Suprapubic skin (tissue), 4 donors: ENCODE measurements at regions not wholly inside any gene's neighbourhood (a gene's known extent, or its start where the extent isn't known, plus 50 kb on each side); places are given as distances from the start of the nearest gene placed in this dataset.

Experiments
- DNase-seq, 2 donors: peaks; one replicate each; pipeline ENCODE4 v3.0.0-alpha.2; 2019; ENCODE audit warnings: low spot score in 2 of 2
- H3K27ac ChIP-seq: fragments of 200-600 bp; sonication (generic); one replicate; pipeline ENCODE4 v1.5.1; 2019
- H3K27me3 ChIP-seq: fragments of 200-600 bp; sonication (generic); one replicate; pipeline ENCODE4 v1.5.1; 2019
- H3K36me3 ChIP-seq: fragments of 200-600 bp; sonication (generic); one replicate; pipeline ENCODE4 v1.5.1; 2019
- H3K4me1 ChIP-seq: fragments of 200-600 bp; sonication (generic); one replicate; pipeline ENCODE4 v1.5.1; 2019
- H3K4me3 ChIP-seq: fragments of 200-600 bp; sonication (generic); one replicate; pipeline ENCODE4 v1.5.1; 2019; ENCODE audit warnings: mild to moderate bottlenecking
- H3K9me3 ChIP-seq: fragments of 200-600 bp; sonication (generic); one replicate; pipeline ENCODE4 v1.5.1; 2019
- CTCF ChIP-seq, 2 donors: fragments of 200-600 bp in 1 of 2; fragments of 450-650 bp in 1 of 2; sonication (generic) in 1 of 2; IDR thresholded peaks; one replicate each; pipeline ENCODE4 v1.5.1; 2016 to 2019; ENCODE audit warnings: antibody characterized with exemption in 2 of 2, mild to moderate bottlenecking in 1 of 2, moderate library complexity in 1 of 2
- EP300 ChIP-seq: sonication (generic); formaldehyde crosslinking; IDR thresholded peaks from one replicate; pipeline ENCODE4 v1.6.1; 2017; ENCODE audit warnings: antibody characterized with exemption
- POLR2A ChIP-seq, 2 donors: fragments of 450-650 bp; IDR thresholded peaks; one replicate each; pipeline ENCODE4 v1.6.1; 2017; ENCODE audit warnings: antibody characterized with exemption in 2 of 2, mild to moderate bottlenecking in 2 of 2, moderate library complexity in 2 of 2
- POLR2AphosphoS5 ChIP-seq, 3 donors: sonication (generic); formaldehyde crosslinking; IDR thresholded peaks; one replicate each; pipeline ENCODE4 v1.6.1; 2017; ENCODE audit warnings: antibody characterized with exemption in 3 of 3
- WGBS: methylation state at CpG from one replicate; pipeline ENCODE4 v1.1.5; 2018; 5-methylcytosine and 5-hydroxymethylcytosine counted together

GRCh38 chr12:76201758-76202157, 117.3 kb upstream of the NAP1L1 start:
- no peak overlapping the region for H3K27ac ChIP-seq
- no peaks in the 10 kb centered on the region for H3K4me1 ChIP-seq
- peaks cover 8% of the 10 kb centered on the region for H3K9me3 ChIP-seq
- no peak for DNase-seq
- no peaks in the 10 kb centered on the region for H3K36me3 ChIP-seq
- no peak overlapping the region for H3K4me3 ChIP-seq
- TF ChIP-seq POLR2AphosphoS5 (IDR thresholded peaks at IDR 0.05) (no peak), EP300 (no peak), POLR2A (IDR thresholded peaks at IDR 0.05) (no peak), CTCF (IDR thresholded peaks at IDR 0.05) (no peak)
- H3K27me3 ChIP-seq: no peaks in the 10 kb centered on the region

GRCh38 chr12:76201316-76201715, 116.8 kb upstream of the NAP1L1 start:
- no peaks in the 10 kb centered on the region for H3K4me1 ChIP-seq
- no peak for DNase-seq
- no peak overlapping the region for H3K4me3 ChIP-seq
- no peaks in the 10 kb centered on the region for H3K27me3 ChIP-seq
- H3K27ac ChIP-seq: no peak overlapping the region
- WGBS: 41% methylated on average over 2 of the region's 2 CpGs
- peaks cover 8% of the 10 kb centered on the region for H3K9me3 ChIP-seq
- TF ChIP-seq EP300: no peak
- no peaks in the 10 kb centered on the region for H3K36me3 ChIP-seq

GRCh38 chr12:76199808-76200207, 115.3 kb upstream of the NAP1L1 start:
- TF ChIP-seq EP300 (no peak), CTCF (IDR thresholded peaks at IDR 0.05) (no peak), POLR2AphosphoS5 (IDR thresholded peaks at IDR 0.05) (no peak), POLR2A (IDR thresholded peaks at IDR 0.05) (no peak)
- H3K36me3 ChIP-seq: no peaks in the 10 kb centered on the region
- no peak for DNase-seq
- WGBS: 68% methylated on average over 2 of the region's 2 CpGs
- peaks cover 8% of the 10 kb centered on the region for H3K9me3 ChIP-seq
- H3K4me1 ChIP-seq: no peaks in the 10 kb centered on the region
- no peak overlapping the region for H3K27ac ChIP-seq
- no peak overlapping the region for H3K4me3 ChIP-seq
- no peaks in the 10 kb centered on the region for H3K27me3 ChIP-seq

GRCh38 chr12:76198839-76199238, 114.4 kb upstream of the NAP1L1 start:
- H3K27ac ChIP-seq: no peak overlapping the region
- H3K4me3 ChIP-seq: no peak overlapping the region
- no peaks in the 10 kb centered on the region for H3K27me3 ChIP-seq
- peaks cover 8% of the 10 kb centered on the region for H3K9me3 ChIP-seq
- TF ChIP-seq CTCF (IDR thresholded peaks at IDR 0.05) (no peak), EP300 (no peak), POLR2AphosphoS5 (IDR thresholded peaks at IDR 0.05) (no peak), POLR2A (IDR thresholded peaks at IDR 0.05) (no peak)
- no peaks in the 10 kb centered on the region for H3K4me1 ChIP-seq
- no peaks in the 10 kb centered on the region for H3K36me3 ChIP-seq
- 97% methylated on average over 1 of the region's 1 CpG for WGBS
- no peak for DNase-seq

- Histone ChIP-seq H3K27me3 (no peaks in the 10 kb centered on the region), H3K36me3 (no peaks in the 10 kb centered on the region), H3K9me3 (peaks cover 8% of the 10 kb centered on the region), H3K4me3 (no peak overlapping the region), H3K27ac (no peak overlapping the region), H3K4me1 (no peaks in the 10 kb centered on the region)
- DNase-seq: no peak
- WGBS: 77% methylated on average over 5 of the region's 5 CpGs
- TF ChIP-seq CTCF (IDR thresholded peaks at IDR 0.05) (no peak), POLR2A (IDR thresholded peaks at IDR 0.05) (no peak), EP300 (no peak), POLR2AphosphoS5 (IDR thresholded peaks at IDR 0.05) (no peak)
Observed at GRCh38 chr12:76197283-76197682, 112.8 kb upstream of the NAP1L1 start.

- 69% methylated on average over 1 of the region's 1 CpG for WGBS
- no peaks in the 10 kb centered on the region for H3K27me3 ChIP-seq
- no peaks in the 10 kb centered on the region for H3K4me1 ChIP-seq
- peaks cover 8% of the 10 kb centered on the region for H3K9me3 ChIP-seq
- no peak for TF ChIP-seq EP300
- TF ChIP-seq POLR2AphosphoS5 (IDR thresholded peaks at IDR 0.05): no peak
- no peak for TF ChIP-seq POLR2A (IDR thresholded peaks at IDR 0.05)
- no peak for TF ChIP-seq CTCF (IDR thresholded peaks at IDR 0.05)
- H3K36me3 ChIP-seq: no peaks in the 10 kb centered on the region
- no peak overlapping the region for H3K27ac ChIP-seq
- no peak overlapping the region for H3K4me3 ChIP-seq
- DNase-seq: no peak
Observed at GRCh38 chr12:76195920-76196319, 111.4 kb upstream of the NAP1L1 start.
